Left lung (tissue), 4 donors: ENCODE measurements at regions not wholly inside any gene's neighbourhood (a gene's known extent, or its start where the extent isn't known, plus 50 kb on each side); places are given as distances from the start of the nearest gene placed in this dataset.
"Not testable (repeated sequence)": the region's sequence is repeated elsewhere in the genome, so short reads cannot be mapped to it uniquely, and the experiment has no call there.

Source experiments
- ATAC-seq: fragments of 200-7000 bp; cut with Tn5 transposase; one replicate; pipeline ENCODE4 v1.9.1; 2020; ENCODE audit warnings: moderate library complexity
- DNase-seq, 4 donors: peaks; one replicate each; pipeline ENCODE4 v3.0.0-alpha.2; 2013 to 2020
- H3K27ac ChIP-seq, 2 donors: fragments of 200-600 bp; sonication (generic) in 1 of 2; one replicate each; pipeline versions ENCODE4 v1.5.0 to v1.8.0; 2020 to 2021
- H3K27me3 ChIP-seq, 2 donors: fragments of 200-600 bp; sonication (generic) in 1 of 2; one replicate each; pipeline versions ENCODE4 v1.5.0 to v1.8.0; 2020 to 2021
- H3K36me3 ChIP-seq, 2 donors: fragments of 200-600 bp; sonication (generic) in 1 of 2; one replicate each; pipeline versions ENCODE4 v1.5.0 to v1.8.0; 2020 to 2021
- H3K4me1 ChIP-seq, 2 donors: fragments of 200-600 bp; one replicate each; pipeline ENCODE4 v1.8.0; 2021
- H3K4me3 ChIP-seq, 2 donors: fragments of 200-600 bp; sonication (generic) in 1 of 2; one replicate each; pipeline versions ENCODE4 v1.5.0 to v1.8.0; 2020 to 2021; ENCODE audit warnings: mild to moderate bottlenecking in 1 of 2
- H3K9me3 ChIP-seq, 2 donors: fragments of 200-600 bp; sonication (generic) in 1 of 2; one replicate each; pipeline versions ENCODE4 v1.5.0 to v1.8.0; 2020 to 2021
- intact Hi-C, 2 donors: fragments of 100-400 bp; cut with DNase I; formaldehyde crosslinking; loops; one replicate each; pipeline versions ENCODE4 v1.11.2 to v1.14.2; 2022
- TF ChIP-seq, protein P1 (sequence below), 2 donors: fragments of 200-600 bp; sonication (generic) in 1 of 2; IDR thresholded peaks; one replicate each; pipeline versions ENCODE4 v1.5.0 to v1.8.0; 2021; ENCODE audit warnings: antibody characterized with exemption in 2 of 2
- donor health status: DM: no; HTN: yes; CAD: no.
- donor health status: DM: no; HTN: no; CAD: no.

DNA sequence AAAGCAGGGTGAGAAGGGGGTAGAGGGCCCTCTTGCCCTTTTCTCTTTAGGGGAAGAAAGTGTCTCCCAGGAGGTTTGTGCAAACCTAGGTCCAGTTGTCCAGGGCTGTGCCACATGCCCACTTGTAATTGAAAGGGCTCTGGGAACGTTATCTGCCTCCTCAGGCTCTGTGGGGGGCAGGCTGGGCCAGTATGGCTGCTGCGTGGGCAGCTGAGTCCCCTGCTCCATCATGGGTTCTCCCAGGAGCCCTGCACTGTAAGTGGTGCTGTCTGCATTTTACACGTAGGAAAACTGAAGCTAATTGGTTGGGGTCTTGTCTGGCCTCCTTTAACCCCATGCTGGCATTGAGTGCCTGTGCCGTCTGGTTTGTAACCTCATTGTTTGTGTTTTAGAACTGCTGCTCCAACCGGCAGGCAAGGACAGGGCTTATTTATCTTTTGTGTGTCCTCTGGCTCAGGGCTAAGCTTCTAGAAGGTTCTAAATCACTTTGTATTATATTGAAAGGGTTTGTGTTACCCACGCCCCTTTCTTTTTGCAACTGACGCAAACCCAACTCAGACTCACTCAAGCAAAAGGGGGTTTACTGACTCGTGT, 117.7 kb upstream of the CIBAR2 start:
- peaks cover 0 to 15% of the 10 kb centered on the region in 2 donors for H3K27me3 ChIP-seq
- TF ChIP-seq, protein P1, sequence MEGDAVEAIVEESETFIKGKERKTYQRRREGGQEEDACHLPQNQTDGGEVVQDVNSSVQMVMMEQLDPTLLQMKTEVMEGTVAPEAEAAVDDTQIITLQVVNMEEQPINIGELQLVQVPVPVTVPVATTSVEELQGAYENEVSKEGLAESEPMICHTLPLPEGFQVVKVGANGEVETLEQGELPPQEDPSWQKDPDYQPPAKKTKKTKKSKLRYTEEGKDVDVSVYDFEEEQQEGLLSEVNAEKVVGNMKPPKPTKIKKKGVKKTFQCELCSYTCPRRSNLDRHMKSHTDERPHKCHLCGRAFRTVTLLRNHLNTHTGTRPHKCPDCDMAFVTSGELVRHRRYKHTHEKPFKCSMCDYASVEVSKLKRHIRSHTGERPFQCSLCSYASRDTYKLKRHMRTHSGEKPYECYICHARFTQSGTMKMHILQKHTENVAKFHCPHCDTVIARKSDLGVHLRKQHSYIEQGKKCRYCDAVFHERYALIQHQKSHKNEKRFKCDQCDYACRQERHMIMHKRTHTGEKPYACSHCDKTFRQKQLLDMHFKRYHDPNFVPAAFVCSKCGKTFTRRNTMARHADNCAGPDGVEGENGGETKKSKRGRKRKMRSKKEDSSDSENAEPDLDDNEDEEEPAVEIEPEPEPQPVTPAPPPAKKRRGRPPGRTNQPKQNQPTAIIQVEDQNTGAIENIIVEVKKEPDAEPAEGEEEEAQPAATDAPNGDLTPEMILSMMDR (IDR thresholded peaks at IDR 0.05), result no peak
- peaks cover 0 to 8% of the 10 kb centered on the region in 2 donors for H3K4me1 ChIP-seq
- H3K4me3 ChIP-seq, result no peak overlapping the region
- no peaks in the 10 kb centered on the region for H3K36me3 ChIP-seq
- no peak for ATAC-seq
- intact Hi-C loops, result loop anchor here in 1 of 2 donors (10.0 kb wide), 1 partner anchor 115 kb away; the partner anchor contains the start of gene CIBAR2
- no peaks in the 10 kb centered on the region for H3K9me3 ChIP-seq
- no peak overlapping the region for H3K27ac ChIP-seq
- DNase-seq, result no peak

DNA sequence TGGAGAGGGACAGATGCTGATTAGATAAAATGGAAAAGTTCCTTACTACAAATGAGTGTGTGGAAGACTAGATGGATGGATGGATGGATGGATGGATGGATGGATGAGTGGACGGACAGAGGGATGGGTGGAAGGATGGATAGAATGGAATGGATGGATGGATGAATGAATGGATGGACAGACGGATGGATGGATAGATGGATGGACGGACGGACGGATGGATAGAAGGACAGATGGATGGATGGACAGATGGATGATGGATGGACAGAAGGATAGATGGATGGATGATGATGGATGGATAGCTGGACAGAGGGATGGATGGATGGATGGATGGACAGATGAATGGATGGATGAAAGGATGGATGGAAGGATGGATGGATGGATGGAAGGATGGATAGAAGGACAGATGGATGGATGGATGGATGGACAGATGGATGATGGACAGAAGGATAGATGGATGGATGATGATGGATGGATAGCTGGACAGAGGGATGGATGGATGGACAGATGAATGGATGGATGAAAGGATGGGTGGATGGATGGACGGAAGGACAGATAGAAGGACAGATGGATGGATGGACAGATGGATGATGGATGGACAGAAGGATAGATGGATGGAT, 118.6 kb upstream of the CIBAR2 start:
- not testable (repeated sequence) for H3K4me3 ChIP-seq, ATAC-seq, H3K27ac ChIP-seq, H3K9me3 ChIP-seq, DNase-seq, H3K36me3 ChIP-seq
- Histone ChIP-seq H3K4me1 (peaks cover 0 to 15% of the 10 kb centered on the region in 2 donors), H3K27me3 (peaks cover 0 to 24% of the 10 kb centered on the region in 2 donors)
- intact Hi-C loops, result loop anchor here in 1 of 2 donors (10.0 kb wide), 1 partner anchor 116 kb away; the partner anchor contains the start of gene CIBAR2

DNA sequence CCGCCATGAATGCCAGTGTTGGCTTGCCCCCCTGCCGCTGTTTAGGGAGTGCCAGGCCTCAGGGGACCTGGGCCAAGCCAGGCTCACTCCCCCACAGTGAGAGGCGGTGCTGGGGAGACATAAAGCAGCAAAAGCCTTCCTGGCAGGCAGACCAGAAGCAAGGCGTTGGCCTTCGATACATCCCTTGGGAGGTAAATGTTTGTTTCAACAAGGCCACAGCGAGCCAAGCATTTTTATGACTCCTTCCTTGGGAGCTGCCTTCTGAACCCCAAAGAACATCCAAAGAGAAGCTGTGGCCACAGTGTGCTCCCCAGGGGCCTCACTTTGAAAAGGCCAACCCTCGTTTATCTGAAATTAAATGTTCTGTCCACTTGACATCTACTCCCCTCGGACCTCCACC, 119.7 kb upstream of the CIBAR2 start:
- DNase-seq (no peak), ATAC-seq (no peak)
- peaks cover 9 to 22% of the 10 kb centered on the region in 2 donors for H3K4me1 ChIP-seq
- TF ChIP-seq, protein P1 (IDR thresholded peaks at IDR 0.05), result no peak
- H3K9me3 ChIP-seq, result no peaks in the 10 kb centered on the region
- no peaks in the 10 kb centered on the region for H3K36me3 ChIP-seq
- H3K27ac ChIP-seq, result no peak overlapping the region
- peaks cover 0 to 35% of the 10 kb centered on the region in 2 donors for H3K27me3 ChIP-seq
- H3K4me3 ChIP-seq, result no peak overlapping the region
- intact Hi-C loops, result loop anchor here in 1 of 2 donors (10.0 kb wide), 1 partner anchor 117 kb away; the partner anchor contains the start of gene CIBAR2

DNA sequence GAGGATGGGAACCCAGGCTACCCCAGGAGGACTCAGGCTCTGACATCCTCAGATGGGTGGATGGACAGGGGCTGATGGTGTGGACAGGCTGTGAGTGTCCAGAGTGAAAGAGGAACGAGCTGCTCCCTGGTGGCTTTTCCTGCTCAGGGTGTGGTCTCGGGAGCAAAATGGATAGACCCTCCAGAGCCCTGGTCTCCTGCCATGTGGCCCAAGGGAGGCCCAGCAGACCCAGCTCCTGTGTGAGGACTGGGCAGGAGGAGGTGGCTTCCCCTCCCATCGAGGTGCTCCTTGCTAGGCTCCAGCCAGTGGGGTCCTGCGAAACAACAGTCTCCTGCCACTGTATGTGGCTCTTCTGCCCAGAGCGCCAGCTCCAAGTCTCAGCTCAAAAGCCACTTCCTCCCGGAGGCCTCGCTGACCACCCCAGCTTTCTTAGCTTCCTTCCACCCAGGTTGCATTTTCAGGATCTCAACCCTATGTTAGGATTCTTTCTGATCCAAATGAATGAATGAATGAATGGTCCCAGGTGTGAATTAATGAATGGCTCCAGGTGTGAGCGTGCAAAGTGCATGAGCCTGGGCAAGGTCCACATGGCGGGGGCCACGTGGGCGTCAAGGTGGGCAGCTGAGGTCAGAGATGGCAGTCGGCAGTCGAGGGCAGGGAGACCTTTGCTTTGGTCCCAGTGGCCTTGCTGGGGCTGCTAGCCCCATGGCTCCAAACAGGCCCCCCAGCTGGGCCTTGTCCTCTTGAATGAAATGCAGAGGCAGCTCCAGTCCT, 120.3 kb upstream of the CIBAR2 start:
- intact Hi-C loops, result loop anchor here in 1 of 2 donors (10.0 kb wide), 1 partner anchor 118 kb away; the partner anchor contains the start of gene CIBAR2
- peaks cover 9 to 22% of the 10 kb centered on the region in 2 donors for H3K4me1 ChIP-seq
- DNase-seq (no peak), ATAC-seq (no peak)
- TF ChIP-seq, protein P1 (IDR thresholded peaks at IDR 0.05), result no peak
- no peaks in the 10 kb centered on the region for H3K9me3 ChIP-seq
- no peak overlapping the region for H3K27ac ChIP-seq
- H3K36me3 ChIP-seq, result no peaks in the 10 kb centered on the region
- no peak overlapping the region for H3K4me3 ChIP-seq
- H3K27me3 ChIP-seq, result peaks cover 0 to 39% of the 10 kb centered on the region in 2 donors

DNA sequence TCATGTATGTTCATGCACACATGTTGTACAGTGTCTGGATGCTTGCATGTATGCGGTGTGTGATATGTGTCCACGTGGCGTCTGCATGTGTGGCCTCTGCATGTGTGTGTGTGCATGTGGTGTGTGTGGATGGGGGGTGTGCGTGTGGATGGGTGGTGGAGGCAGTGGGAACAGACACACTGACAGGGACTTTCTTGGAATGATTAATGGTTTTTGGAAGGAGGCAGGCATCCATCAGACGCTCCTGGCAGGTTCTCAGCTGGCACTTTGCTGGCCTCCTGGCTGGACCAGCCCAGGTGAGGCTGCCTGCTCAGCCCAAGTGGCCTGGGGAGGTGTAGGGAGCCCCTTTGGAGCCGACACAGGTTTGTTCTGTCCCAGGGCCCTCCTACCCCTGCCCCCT, 121.2 kb upstream of the CIBAR2 start:
- Histone ChIP-seq H3K36me3 (no peaks in the 10 kb centered on the region), H3K4me3 (no peak overlapping the region), H3K27me3 (peaks cover 0 to 47% of the 10 kb centered on the region in 2 donors), H3K9me3 (no peaks in the 10 kb centered on the region), H3K27ac (no peak overlapping the region), H3K4me1 (peaks cover 9 to 30% of the 10 kb centered on the region in 2 donors)
- TF ChIP-seq, protein P1 (IDR thresholded peaks at IDR 0.05), result no peak
- intact Hi-C loops, result loop anchor here in 1 of 2 donors (10.0 kb wide), 1 partner anchor 119 kb away; the partner anchor contains the start of gene CIBAR2
- DNase-seq, result no peak
- ATAC-seq, result no peak
